Endothelial cell of umbilical vein (primary cell): ENCODE measurements at regions not wholly inside any gene's neighbourhood (a gene's known extent, or its start where the extent isn't known, plus 50 kb on each side); places are given as distances from the start of the nearest gene placed in this dataset.

Experiments used
- BruUV-seq: library from RNA; stranded (reverse); fragments of 400-500 nt; replicated peaks from 2 replicates; lab custom pipeline; 2021; lab: Mats Ljungman, UMichigan
- CTCF ChIA-PET: fragments of 300-600, 350-600 bp; sonication (Branson Sonifier 250); formaldehyde crosslinking; loops from one replicate; lab custom pipeline; 2021; ENCODE audit warnings: antibody characterized with exemption, inconsistent platforms; lab: Charles Lee
- POLR2A ChIA-PET: fragments of 300-600, 350-600 bp; sonication (Branson Sonifier 250); formaldehyde crosslinking; loops from one replicate; lab custom pipeline; 2021; ENCODE audit warnings: antibody characterized with exemption, inconsistent platforms; lab: Charles Lee
- DNase-seq: peaks from one replicate; pipeline ENCODE4 v3.0.0-alpha.2; 2011; ENCODE audit warnings: low read depth, low spot score
- FAIRE-seq: peaks from 2 replicates; lab custom pipeline; 2011; peaks lifted over from hg19 to GRCh38; lab: Jason Lieb, UNC
- H2AFZ ChIP-seq: 2 replicates; pipeline ENCODE4 v1.6.0; 2012; ENCODE audit warnings: low read depth, low read length, control low read depth, inconsistent platforms
- H3K27ac ChIP-seq: 2 replicates; pipeline ENCODE4 v1.5.1; 2011; ENCODE audit warnings: low read depth, mild to moderate bottlenecking, control low read depth, low read length, moderate library complexity; ENCODE audit not compliant: insufficient read depth
- H3K27me3 ChIP-seq, 2 experiments: 2 replicates each; pipeline versions ENCODE4 v1.6.0 to v1.6.1; 2011; ENCODE audit warnings: low read length in 2 of 2, mixed read lengths in 1 of 2; ENCODE audit not compliant: control insufficient read depth in 2 of 2, insufficient read depth in 2 of 2
- H3K36me3 ChIP-seq, 2 experiments: 2 replicates in 1 of 2; 3 replicates in 1 of 2; pipeline ENCODE4 v1.5.1; 2011; ENCODE audit warnings: low read length in 2 of 2, mild to moderate bottlenecking in 1 of 2, moderate library complexity in 1 of 2; ENCODE audit not compliant: control insufficient read depth in 2 of 2, insufficient read depth in 2 of 2; ENCODE audit errors: extremely low read depth in 1 of 2
- H3K4me1 ChIP-seq: 3 replicates; pipeline ENCODE4 v1.5.1; 2011; ENCODE audit warnings: mild to moderate bottlenecking, low read length; ENCODE audit not compliant: control insufficient read depth, insufficient read depth; ENCODE audit errors: extremely low read depth
- H3K4me2 ChIP-seq: 2 replicates; pipeline ENCODE4 v1.6.1; 2011; ENCODE audit warnings: low read length, control low read depth, mixed read lengths; ENCODE audit not compliant: insufficient read depth
- H3K4me3 ChIP-seq, 3 experiments: fragments of 200-600 bp in 1 of 3; sonication (generic), shearing (Covaris generic) in 1 of 3; replicated peaks in 1 of 3; 2 replicates each; pipeline ENCODE4 v1.5.1; 2011 to 2016; ENCODE audit warnings: control low read depth in 3 of 3, low read length in 3 of 3, mild to moderate bottlenecking in 2 of 3, inconsistent platforms in 1 of 3, low read depth in 1 of 3, moderate library complexity in 1 of 3; ENCODE audit not compliant: insufficient read depth in 1 of 3
- H3K79me2 ChIP-seq: 2 replicates; pipeline ENCODE4 v1.6.0; 2012; ENCODE audit warnings: low read length, inconsistent platforms; ENCODE audit not compliant: control insufficient read depth, insufficient read depth
- H3K9ac ChIP-seq: replicated peaks from 2 replicates; pipeline ENCODE3; 2011; ENCODE audit warnings: low read length, control low read depth; ENCODE audit not compliant: insufficient read depth; ENCODE audit errors: extremely low read depth
- H3K9me1 ChIP-seq: replicated peaks from 3 replicates; pipeline ENCODE4 v1.6.0; 2011; ENCODE audit warnings: mild to moderate bottlenecking, low read length; ENCODE audit not compliant: control insufficient read depth, insufficient read depth; ENCODE audit errors: extremely low read depth
- H3K9me3 ChIP-seq: replicated peaks from 2 replicates; pipeline ENCODE4 v1.5.1; 2012; ENCODE audit warnings: low read length, inconsistent platforms; ENCODE audit not compliant: control insufficient read depth, insufficient read depth
- H4K20me1 ChIP-seq: replicated peaks from 2 replicates; pipeline ENCODE3; 2011; ENCODE audit warnings: mild to moderate bottlenecking, low read length; ENCODE audit not compliant: control insufficient read depth, insufficient read depth; ENCODE audit errors: extremely low read depth
- FOS ChIP-seq: IDR thresholded peaks from 2 replicates; pipeline ENCODE4 v1.6.1; 2011; ENCODE audit warnings: mild to moderate bottlenecking, low read length, moderate library complexity, borderline replicate concordance; ENCODE audit not compliant: insufficient read depth
- POLR2A ChIP-seq: IDR thresholded peaks from 2 replicates; pipeline ENCODE4 v1.6.1; 2012; ENCODE audit warnings: low read depth, mild to moderate bottlenecking, control low read depth, low read length
- POLR2AphosphoS5 ChIP-seq: IDR thresholded peaks from 2 replicates; pipeline ENCODE4 v1.6.1; 2012; ENCODE audit warnings: low read depth, mild to moderate bottlenecking, control low read depth, low read length, moderate library complexity; ENCODE audit not compliant: insufficient read depth
- dilution Hi-C: fragments of 300-500 bp; cut with MboI; formaldehyde crosslinking; loops from one replicate; pipeline ENCODE4 v1.15.0; 2019; ENCODE audit warnings: low sequenced_read_pairs; ENCODE audit not compliant: extremely low pct_ligation_motif_present
- intact Hi-C: fragments of 100-400 bp; cut with micrococcal nuclease; formaldehyde crosslinking; loops from one replicate; pipeline ENCODE4 v1.10.0; 2022

DNA sequence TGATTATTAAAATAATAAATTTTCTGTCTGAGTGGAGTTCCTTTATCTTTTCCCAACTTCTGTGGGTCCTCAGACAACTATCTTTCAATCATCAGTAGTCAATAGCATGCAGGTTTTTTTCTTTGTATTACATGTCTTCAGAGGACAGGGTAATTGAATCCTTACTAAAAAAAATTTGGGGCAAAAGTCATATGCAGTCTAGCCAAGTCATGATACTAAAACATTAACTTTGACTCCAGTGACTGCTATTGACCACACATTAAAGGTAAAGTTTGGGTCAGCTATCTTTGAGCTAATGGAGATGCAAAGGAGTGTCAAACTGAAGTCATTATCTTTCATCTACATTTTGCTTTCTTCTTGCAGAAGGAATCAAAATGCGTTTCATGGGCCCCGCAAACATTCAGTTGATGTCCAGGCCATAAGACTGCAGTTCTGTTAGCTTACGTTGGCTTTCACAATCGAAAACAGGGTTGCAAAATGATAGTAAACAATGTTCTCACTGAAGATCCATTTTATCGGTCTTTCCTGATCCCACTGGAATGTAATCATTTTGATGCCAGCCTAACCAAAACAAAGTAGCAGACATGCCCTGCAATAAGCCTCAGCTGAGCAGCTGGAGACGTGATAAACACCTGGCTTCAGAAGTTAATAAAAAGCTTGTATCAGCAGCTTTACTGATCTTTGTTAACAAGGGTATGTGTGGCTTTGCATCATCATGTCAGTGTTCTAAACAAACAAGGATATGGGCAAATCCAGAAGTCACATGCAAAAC is 186.1 kb upstream of the PRLR start:
- Histone ChIP-seq H3K4me1 (no peaks in the 10 kb centered on the region), H3K36me3 (no peaks in the 10 kb centered on the region), H3K9ac (no peak overlapping the region), H3K9me3 (no peaks in the 10 kb centered on the region), H4K20me1 (no peaks in the 10 kb centered on the region), H3K9me1 (no peaks in the 10 kb centered on the region), H3K79me2 (no peaks in the 10 kb centered on the region), H3K4me2 (no peak overlapping the region), H3K27ac (no peak overlapping the region), H2AFZ (no peak overlapping the region), H3K4me3 (no peak overlapping the region), H3K27me3 (no peaks in the 10 kb centered on the region)
- ChIA-PET CTCF (no interaction called here), POLR2A (no interaction called here)
- dilution Hi-C loops, result no loop called here
- no TSS peak for BruUV-seq
- DNase-seq, result no peak
- no peak for FAIRE-seq
- TF ChIP-seq POLR2AphosphoS5, result no peak
- intact Hi-C loops, result no loop called here

DNA sequence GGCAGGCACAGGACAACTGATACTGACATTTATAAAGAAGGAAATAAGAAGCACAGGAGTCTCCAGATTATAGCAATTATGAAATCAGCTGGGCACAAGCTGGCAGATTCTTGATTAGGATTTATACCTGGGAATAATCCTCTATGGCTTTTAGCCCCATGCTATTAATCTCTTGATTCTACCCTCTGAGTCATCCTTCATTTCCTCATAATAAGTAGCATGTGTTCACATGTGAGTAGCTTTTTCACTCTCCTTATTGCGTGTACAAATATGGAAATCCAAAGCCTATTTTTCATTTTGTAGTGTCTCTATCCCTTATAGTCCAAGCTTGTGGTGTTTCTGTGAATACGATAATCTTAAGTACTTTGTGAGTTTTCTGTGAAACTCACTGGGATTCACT is 185.0 kb upstream of the PRLR start:
- dilution Hi-C loops (no loop called here), intact Hi-C loops (no loop called here)
- no peak for TF ChIP-seq POLR2A
- TF ChIP-seq FOS, result no peak
- Histone ChIP-seq H3K9ac (no peak overlapping the region), H3K4me2 (no peak overlapping the region), H3K36me3 (no peaks in the 10 kb centered on the region), H4K20me1 (no peaks in the 10 kb centered on the region), H3K27me3 (no peaks in the 10 kb centered on the region), H2AFZ (no peak overlapping the region), H3K9me3 (no peaks in the 10 kb centered on the region), H3K4me3 (no peak overlapping the region), H3K79me2 (no peaks in the 10 kb centered on the region), H3K27ac (no peak overlapping the region), H3K4me1 (no peaks in the 10 kb centered on the region), H3K9me1 (no peaks in the 10 kb centered on the region)
- CTCF ChIA-PET, result no interaction called here
- FAIRE-seq (no peak), DNase-seq (no peak)
- no TSS peak for BruUV-seq
- POLR2A ChIA-PET, result no interaction called here
